Hepatocyte (in vitro differentiated cells): ENCODE measurements at regions not wholly inside any gene's neighbourhood (a gene's known extent, or its start where the extent isn't known, plus 50 kb on each side); places are given as distances from the start of the nearest gene placed in this dataset.

Experiments used
- DNase-seq: peaks from one replicate; pipeline ENCODE4 v3.0.0-alpha.2; 2016; ENCODE audit warnings: low spot score
- H2AFZ ChIP-seq: fragments of 200-600 bp; sonication (generic); 2 replicates; pipeline ENCODE4 v1.6.0; 2016; ENCODE audit warnings: antibody characterized with exemption, mild to moderate bottlenecking
- H3K27ac ChIP-seq: fragments of 200-600 bp; sonication (generic); 2 replicates; pipeline ENCODE4 v1.5.1; 2016; ENCODE audit warnings: mild to moderate bottlenecking
- H3K27me3 ChIP-seq: fragments of 200-600 bp; sonication (generic); 2 replicates; pipeline ENCODE4 v1.6.1; 2016
- H3K36me3 ChIP-seq: fragments of 200-600 bp; sonication (generic); replicated peaks from 2 replicates; pipeline ENCODE4 v1.5.1; 2016; ENCODE audit warnings: low read depth; ENCODE audit not compliant: insufficient read depth
- H3K4me1 ChIP-seq: fragments of 200-600 bp; sonication (generic); 2 replicates; pipeline ENCODE4 v1.5.1; 2016; ENCODE audit warnings: mild to moderate bottlenecking, moderate library complexity; ENCODE audit not compliant: insufficient read depth
- H3K4me2 ChIP-seq: fragments of 200-600 bp; sonication (generic); 2 replicates; pipeline ENCODE4 v1.6.0; 2016
- H3K4me3 ChIP-seq: fragments of 200-600 bp; sonication (generic); 2 replicates; pipeline ENCODE4 v1.5.1; 2016; ENCODE audit warnings: mild to moderate bottlenecking
- H3K79me2 ChIP-seq: fragments of 200-600 bp; sonication (generic); 2 replicates; pipeline ENCODE4 v1.6.0; 2017; ENCODE audit warnings: mild to moderate bottlenecking
- H3K9me2 ChIP-seq: fragments of 200-600 bp; sonication (generic); replicated peaks from 2 replicates; pipeline ENCODE4 v1.6.0; 2017; ENCODE audit warnings: mild to moderate bottlenecking; ENCODE audit not compliant: insufficient read depth
- H3K9me3 ChIP-seq: fragments of 200-600 bp; sonication (generic); 2 replicates; pipeline ENCODE4 v1.5.1; 2016; ENCODE audit warnings: low read depth, mild to moderate bottlenecking
- H4K20me1 ChIP-seq: fragments of 200-600 bp; sonication (generic); 2 replicates; pipeline ENCODE4 v1.6.0; 2016; ENCODE audit warnings: mild to moderate bottlenecking; ENCODE audit not compliant: insufficient read depth, poor library complexity, severe bottlenecking
- CTCF ChIP-seq: fragments of 200-600 bp; sonication (generic); IDR thresholded peaks from 2 replicates; pipeline ENCODE4 v1.5.1; 2016; ENCODE audit warnings: antibody characterized with exemption, mild to moderate bottlenecking; ENCODE audit not compliant: poor library complexity
- EZH2 ChIP-seq: fragments of 200-600 bp; sonication (generic); IDR thresholded peaks from 2 replicates; pipeline ENCODE4 v1.6.1; 2016; ENCODE audit warnings: antibody characterized with exemption, mild to moderate bottlenecking, borderline replicate concordance
- EZH2phosphoT487 ChIP-seq: fragments of 200-600 bp; sonication (generic); IDR thresholded peaks from one replicate; pipeline ENCODE4 v1.6.1; 2018; ENCODE audit warnings: antibody characterized with exemption, mild to moderate bottlenecking, low read depth, moderate library complexity; ENCODE audit not compliant: unreplicated experiment, severe bottlenecking
- WGBS: methylation state at CpG from one replicate; pipeline ENCODE4 v1.1.6; 2016; ENCODE audit warnings: low lambda C conversion rate; ENCODE audit errors: missing lambda C conversion rate; 5-methylcytosine and 5-hydroxymethylcytosine counted together

GRCh38 chr3:11904157-11904556 lies 57.5 kb upstream of the TAMM41 start:
- 72% methylated on average over 4 of the region's 4 CpGs for WGBS
- no peaks in the 10 kb centered on the region for H3K9me3 ChIP-seq

GRCh38 chr3:11906407-11906806 lies 59.7 kb upstream of the TAMM41 start:
- Histone ChIP-seq H4K20me1 (no peaks in the 10 kb centered on the region), H2AFZ (no peak overlapping the region), H3K4me1 (no peaks in the 10 kb centered on the region), H3K4me2 (no peak overlapping the region), H3K27me3 (no peaks in the 10 kb centered on the region), H3K9me3 (no peaks in the 10 kb centered on the region), H3K9me2 (no peaks in the 10 kb centered on the region), H3K27ac (no peak overlapping the region), H3K36me3 (no peaks in the 10 kb centered on the region), H3K4me3 (no peak overlapping the region), H3K79me2 (no peaks in the 10 kb centered on the region)
- TF ChIP-seq CTCF (no peak), EZH2phosphoT487 (no peak), EZH2 (no peak)
- DNase-seq = no peak
- 89% methylated on average over 8 of the region's 8 CpGs for WGBS

More at GRCh38 chr3:11904157-11904556, 57.5 kb upstream of the TAMM41 start:
- Histone ChIP-seq H2AFZ (no peak overlapping the region), H3K27me3 (no peaks in the 10 kb centered on the region), H4K20me1 (no peaks in the 10 kb centered on the region), H3K4me2 (no peak overlapping the region), H3K9me2 (no peaks in the 10 kb centered on the region), H3K4me1 (no peaks in the 10 kb centered on the region), H3K79me2 (no peaks in the 10 kb centered on the region), H3K4me3 (no peak overlapping the region), H3K27ac (no peak overlapping the region), H3K36me3 (no peaks in the 10 kb centered on the region)
- no peak for TF ChIP-seq EZH2phosphoT487
- TF ChIP-seq CTCF = no peak
- no peak for TF ChIP-seq EZH2
- no peak for DNase-seq

- no peak for DNase-seq
These were observed 61.3 kb upstream of the TAMM41 start for GRCh38 chr3:11907667-11908660.

More at GRCh38 chr3:11907667-11908660, 61.3 kb upstream of the TAMM41 start:
- Histone ChIP-seq H2AFZ (no peak overlapping the region), H3K27me3 (no peaks in the 10 kb centered on the region), H3K9me3 (no peaks in the 10 kb centered on the region), H3K27ac (no peak overlapping the region), H3K9me2 (no peaks in the 10 kb centered on the region), H3K79me2 (no peaks in the 10 kb centered on the region), H3K4me1 (no peaks in the 10 kb centered on the region), H3K4me3 (no peak overlapping the region), H3K4me2 (no peak overlapping the region), H3K36me3 (no peaks in the 10 kb centered on the region), H4K20me1 (no peaks in the 10 kb centered on the region)
- TF ChIP-seq EZH2 = no peak
- TF ChIP-seq CTCF = no peak
- no peak for TF ChIP-seq EZH2phosphoT487
- 73% methylated on average over 14 of the region's 14 CpGs for WGBS
